NCI-H510A (cell line): ENCODE measurements at regions not wholly inside any gene's neighbourhood (a gene's known extent, or its start where the extent isn't known, plus 50 kb on each side); places are given as distances from the start of the nearest gene placed in this dataset.

Experiments used
- DNase-seq: peaks from one replicate; lab custom pipeline; 2025; lab: John Stamatoyannopoulos, UW

GRCh38 chr19:28218728-28219127 lies 994.2 kb downstream of the UQCRFS1 start:
- DNase-seq: no peak

DNA sequence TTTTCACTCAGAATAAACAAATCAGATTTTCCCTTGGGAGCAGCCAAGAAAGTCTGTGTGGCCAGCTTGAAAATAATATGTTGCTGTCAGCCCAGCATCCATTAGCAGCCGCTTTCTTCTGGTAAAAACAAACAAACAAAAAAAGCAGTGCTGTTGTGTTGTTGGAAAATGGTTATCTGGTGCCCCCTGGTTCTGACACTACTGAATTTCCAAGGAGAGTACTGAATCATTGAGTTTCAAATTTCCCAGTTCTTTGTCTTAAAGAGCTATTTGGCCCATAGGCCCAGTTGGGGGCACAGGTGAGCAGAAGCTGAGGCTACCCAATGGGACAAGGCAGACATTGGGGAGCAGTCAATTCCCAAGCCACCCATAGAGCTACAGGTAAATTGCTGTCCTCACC lies 995.9 kb downstream of the UQCRFS1 start:
- no peak for DNase-seq

DNA sequence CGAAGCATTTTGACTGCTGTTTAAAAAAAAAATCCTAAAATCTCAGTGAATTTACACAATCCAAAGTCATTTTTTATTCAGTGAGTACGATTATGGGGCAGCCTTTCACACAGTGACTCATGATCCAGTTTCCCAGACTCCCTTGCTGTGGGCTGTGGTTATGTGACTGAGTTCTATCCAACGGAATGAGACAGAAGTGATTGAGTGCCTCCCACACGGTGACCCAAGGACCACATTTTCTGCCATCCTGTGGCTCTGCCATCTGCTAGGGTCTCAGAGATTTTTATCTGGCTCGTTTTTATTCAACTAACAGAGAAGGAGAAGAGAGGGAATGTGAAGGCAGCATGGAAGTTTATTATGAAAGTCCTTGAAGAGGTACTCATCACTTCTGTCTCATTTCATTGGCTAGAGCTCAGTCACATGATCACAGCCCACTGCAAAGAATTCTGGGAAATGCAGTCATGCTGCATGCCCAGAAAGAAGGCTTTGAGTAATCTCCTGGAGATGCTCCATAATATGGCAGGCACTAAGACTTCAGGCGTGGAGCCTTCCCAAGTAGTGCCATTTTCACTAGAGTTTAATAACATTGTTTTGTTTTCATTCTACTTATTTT lies 999.4 kb downstream of the UQCRFS1 start:
- no peak for DNase-seq

GRCh38 chr19:28210886-28211285 lies 1002.1 kb downstream of the UQCRFS1 start:
- DNase-seq: no peak

DNA sequence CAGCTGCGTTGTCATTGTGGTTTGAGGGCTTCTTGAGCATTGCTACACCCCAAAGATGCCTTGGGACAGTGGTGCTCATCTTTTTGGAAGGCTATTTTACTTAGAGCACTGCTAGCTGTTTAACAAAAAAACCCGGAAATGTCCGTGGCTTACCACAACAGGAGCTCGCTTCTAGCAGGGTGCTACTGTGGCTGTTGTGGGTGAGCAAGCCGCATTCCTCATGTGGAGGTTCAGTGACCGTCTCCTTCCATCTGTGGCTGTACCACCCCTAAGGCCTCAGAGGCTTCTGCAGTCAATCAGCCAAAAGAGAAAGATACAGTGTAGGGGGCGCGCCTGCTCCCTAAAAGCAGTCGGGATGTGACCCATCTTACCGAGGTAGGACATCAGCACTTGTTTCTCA lies 1004.2 kb downstream of the UQCRFS1 start:
- no peak for DNase-seq

DNA sequence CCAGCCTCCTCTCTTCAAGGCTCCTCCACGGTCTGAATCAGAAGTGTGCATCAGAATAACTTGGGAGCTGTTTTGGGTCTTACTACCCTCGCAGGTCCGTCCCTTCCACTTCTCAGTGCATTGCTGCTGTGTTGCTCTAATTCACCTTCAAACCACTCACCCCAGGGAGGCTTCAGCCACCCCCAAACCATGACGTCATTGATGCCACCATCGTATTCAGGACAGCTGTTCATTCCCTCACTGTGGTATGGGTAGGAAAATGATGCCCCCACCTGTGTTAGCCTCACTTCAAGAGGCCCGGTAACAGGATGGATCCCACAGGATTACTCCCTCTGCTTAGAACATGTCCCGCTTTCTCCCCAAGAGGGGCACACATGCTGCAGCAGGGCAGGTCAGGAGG lies 1005.7 kb downstream of the UQCRFS1 start:
- no peak for DNase-seq

- DNase-seq: no peak
Measured at GRCh38 chr19:28201462-28201943, 1011.4 kb downstream of the UQCRFS1 start.

GRCh38 chr19:28199323-28199722 lies 1013.6 kb downstream of the UQCRFS1 start:
- DNase-seq: no peak

- DNase-seq: no peak
Measured at GRCh38 chr19:28196961-28197360, 1016.0 kb downstream of the UQCRFS1 start.

- no peak for DNase-seq
Measured at GRCh38 chr19:28196101-28196500, 1016.9 kb downstream of the UQCRFS1 start.

DNA sequence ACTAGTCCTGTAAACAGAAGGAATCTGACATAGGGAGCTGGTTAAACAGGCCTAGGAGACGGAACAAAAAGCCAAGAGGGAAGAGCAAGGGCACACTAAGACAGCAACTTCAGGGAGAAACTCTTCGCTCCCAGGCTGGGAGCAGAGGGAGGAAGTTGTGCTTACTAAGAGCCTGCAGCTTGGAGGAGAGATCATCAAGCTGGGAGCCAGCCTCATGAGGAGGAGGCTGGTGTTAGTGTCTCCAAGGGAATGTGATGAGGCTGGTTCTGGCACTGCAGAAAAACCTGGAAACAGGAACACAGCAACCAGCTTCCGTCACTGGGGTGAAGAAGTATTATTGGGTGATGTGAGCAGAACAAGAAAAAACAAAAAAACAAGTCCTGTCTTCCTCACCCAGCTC lies 1027.3 kb downstream of the UQCRFS1 start:
- no peak for DNase-seq

DNA sequence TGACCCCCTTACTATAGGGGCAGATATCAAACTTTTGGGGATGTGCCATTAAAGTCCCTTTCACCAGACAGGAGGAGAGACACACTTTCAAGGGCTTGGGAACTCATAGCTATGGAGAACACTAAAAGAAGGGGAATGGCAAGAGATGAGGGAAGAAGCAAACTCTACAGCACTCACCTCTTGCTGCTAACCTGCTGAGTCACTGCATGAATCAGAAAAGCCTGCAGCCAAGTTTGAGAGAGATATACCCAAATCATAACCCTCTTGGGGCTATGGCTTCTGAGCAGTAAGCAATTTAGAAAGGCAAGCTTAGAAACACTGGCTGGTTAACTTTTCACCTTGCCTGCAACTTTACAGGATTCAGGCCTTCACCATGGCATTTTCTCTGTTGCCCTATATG lies 1028.0 kb downstream of the UQCRFS1 start:
- no peak for DNase-seq

DNA sequence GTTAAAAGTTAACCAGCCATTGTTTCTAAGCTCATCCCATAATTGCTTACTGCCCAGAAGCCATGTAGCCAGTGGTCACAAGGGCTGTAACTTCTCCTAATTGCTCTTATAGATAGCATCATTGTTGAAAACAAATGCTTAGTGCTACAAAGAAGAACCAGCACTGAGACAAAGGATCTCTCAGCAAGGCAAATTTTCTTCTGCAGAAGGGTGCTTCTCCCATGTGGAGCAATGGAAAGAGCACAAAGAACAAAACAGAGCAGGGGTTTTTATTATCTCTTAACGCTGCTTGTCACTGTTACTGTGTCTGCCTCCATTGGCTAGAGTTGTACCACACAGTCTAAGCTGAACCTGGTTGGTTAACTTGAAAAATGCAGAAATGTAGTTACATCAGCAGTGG lies 1036.8 kb downstream of the UQCRFS1 start:
- DNase-seq: no peak

GRCh38 chr19:28171983-28172382 lies 1041.0 kb downstream of the UQCRFS1 start:
- DNase-seq: no peak

- no peak for DNase-seq
Measured at GRCh38 chr19:28170066-28170465, 1042.9 kb downstream of the UQCRFS1 start.

- DNase-seq: no peak
Measured at GRCh38 chr19:28169168-28169887, 1043.6 kb downstream of the UQCRFS1 start.

- no peak for DNase-seq
Measured at GRCh38 chr19:28168557-28168956, 1044.4 kb downstream of the UQCRFS1 start.

- DNase-seq: no peak
Measured at GRCh38 chr19:28166025-28166424, 1046.9 kb downstream of the UQCRFS1 start.

- DNase-seq: no peak
Measured at GRCh38 chr19:28164214-28164613, 1048.7 kb downstream of the UQCRFS1 start.

DNA sequence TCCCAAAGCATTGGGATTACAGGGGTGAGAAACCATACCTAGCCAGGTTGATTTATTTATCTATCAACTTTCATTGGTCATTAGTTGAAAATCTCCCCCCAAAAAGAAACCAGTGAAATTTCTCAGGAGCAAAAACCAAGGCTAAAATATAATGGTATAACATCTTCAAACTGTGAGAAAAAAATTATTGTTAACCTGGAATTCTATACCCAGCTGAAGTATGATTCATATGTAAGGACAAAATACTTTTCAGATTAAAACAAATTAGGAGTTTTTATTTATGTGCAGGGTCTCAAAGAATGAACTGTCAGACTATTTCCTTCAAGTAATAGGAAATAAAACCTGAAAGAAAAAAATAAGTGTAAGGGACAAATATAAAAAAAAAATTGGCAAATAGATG lies 1053.9 kb downstream of the UQCRFS1 start:
- no peak for DNase-seq

GRCh38 chr19:28155265-28155664 lies 1057.7 kb downstream of the UQCRFS1 start:
- DNase-seq: no peak

- DNase-seq: no peak
Measured at GRCh38 chr19:28154077-28154476, 1058.9 kb downstream of the UQCRFS1 start.

DNA sequence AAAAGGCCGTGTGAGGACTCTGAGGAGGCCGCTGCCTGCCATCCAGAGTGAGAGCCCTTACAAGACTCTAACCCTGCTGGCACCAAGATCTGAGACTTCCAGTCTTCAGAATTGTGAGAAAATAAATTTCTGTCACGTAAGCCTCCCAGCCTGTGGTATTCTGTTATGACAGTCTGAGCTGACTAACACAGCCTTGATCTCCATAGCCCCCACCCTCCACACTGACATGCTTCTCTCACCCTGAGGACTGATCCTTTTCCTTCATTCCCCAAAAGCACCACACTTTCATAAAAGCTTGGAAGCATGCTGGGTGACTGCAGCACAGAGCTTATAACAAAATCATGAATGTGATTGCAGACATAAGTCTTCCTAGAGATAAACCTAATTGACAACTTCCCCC lies 1059.8 kb downstream of the UQCRFS1 start:
- DNase-seq: no peak

GRCh38 chr19:28152195-28152594 lies 1060.8 kb downstream of the UQCRFS1 start:
- DNase-seq: no peak
